Testis (tissue), 2 donors: ENCODE measurements at regions not wholly inside any gene's neighbourhood (a gene's known extent, or its start where the extent isn't known, plus 50 kb on each side); places are given as distances from the start of the nearest gene placed in this dataset.
"Not testable (repeated sequence)": the region's sequence is repeated elsewhere in the genome, so short reads cannot be mapped to it uniquely, and the experiment has no call there.

Source experiments
- CTCF ChIP-seq, 3 experiments: fragments of 450-650 bp in 2 of 3; fragments of 200-600 bp in 1 of 3; sonication (generic) in 1 of 3; IDR thresholded peaks; one replicate each; pipeline ENCODE4 v1.5.1; 2016 to 2019; ENCODE audit warnings: antibody characterized with exemption in 3 of 3, mild to moderate bottlenecking in 2 of 3, moderate library complexity in 1 of 3
- POLR2A ChIP-seq: fragments of 450-650 bp; IDR thresholded peaks from one replicate; pipeline ENCODE4 v1.6.1; 2017; ENCODE audit warnings: antibody characterized with exemption, mild to moderate bottlenecking, moderate library complexity

- not testable (repeated sequence) for TF ChIP-seq POLR2A; CTCF (IDR thresholded peaks at IDR 0.05)
Measured at GRCh38 chr14:83007052-83007451, 1473.4 kb upstream of the SEL1L start.
